NB4 (cell line): ENCODE measurements at regions not wholly inside any gene's neighbourhood (a gene's known extent, or its start where the extent isn't known, plus 50 kb on each side); places are given as distances from the start of the nearest gene placed in this dataset.

Source experiments
- POLR2A ChIP-seq: IDR thresholded peaks from 2 replicates; pipeline ENCODE4 v1.6.1; 2011; ENCODE audit warnings: mild to moderate bottlenecking; ENCODE audit not compliant: insufficient read length; ENCODE audit errors: extremely low read depth
- TF ChIP-seq, protein P1 (sequence below): IDR thresholded peaks from one replicate; pipeline ENCODE4 v1.5.1; 2012; ENCODE audit warnings: low read depth, low read length

DNA sequence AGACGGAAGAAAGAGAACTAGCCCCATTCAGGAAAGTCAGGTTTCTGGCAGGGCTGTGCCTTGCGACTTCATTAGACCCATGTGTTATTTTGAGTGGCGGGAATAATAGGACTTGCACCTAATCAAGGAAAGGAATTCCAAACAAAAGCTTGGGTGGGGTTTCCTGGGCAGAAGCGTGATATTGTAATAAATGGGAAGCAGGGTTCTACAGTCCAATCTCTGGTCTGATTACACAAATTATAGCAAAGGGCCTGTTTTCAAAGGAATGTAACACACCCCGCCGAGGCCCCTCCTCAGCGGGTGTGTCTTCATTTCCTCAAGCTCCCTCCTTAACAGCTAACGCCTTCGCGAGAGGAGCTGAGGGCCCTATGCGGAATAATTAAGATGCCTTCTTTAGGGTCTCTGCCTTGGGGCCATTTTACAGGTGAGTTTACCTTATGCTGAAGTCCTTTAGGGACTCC, 396.0 kb upstream of the C2CD4B start:
- TF ChIP-seq, protein P1, sequence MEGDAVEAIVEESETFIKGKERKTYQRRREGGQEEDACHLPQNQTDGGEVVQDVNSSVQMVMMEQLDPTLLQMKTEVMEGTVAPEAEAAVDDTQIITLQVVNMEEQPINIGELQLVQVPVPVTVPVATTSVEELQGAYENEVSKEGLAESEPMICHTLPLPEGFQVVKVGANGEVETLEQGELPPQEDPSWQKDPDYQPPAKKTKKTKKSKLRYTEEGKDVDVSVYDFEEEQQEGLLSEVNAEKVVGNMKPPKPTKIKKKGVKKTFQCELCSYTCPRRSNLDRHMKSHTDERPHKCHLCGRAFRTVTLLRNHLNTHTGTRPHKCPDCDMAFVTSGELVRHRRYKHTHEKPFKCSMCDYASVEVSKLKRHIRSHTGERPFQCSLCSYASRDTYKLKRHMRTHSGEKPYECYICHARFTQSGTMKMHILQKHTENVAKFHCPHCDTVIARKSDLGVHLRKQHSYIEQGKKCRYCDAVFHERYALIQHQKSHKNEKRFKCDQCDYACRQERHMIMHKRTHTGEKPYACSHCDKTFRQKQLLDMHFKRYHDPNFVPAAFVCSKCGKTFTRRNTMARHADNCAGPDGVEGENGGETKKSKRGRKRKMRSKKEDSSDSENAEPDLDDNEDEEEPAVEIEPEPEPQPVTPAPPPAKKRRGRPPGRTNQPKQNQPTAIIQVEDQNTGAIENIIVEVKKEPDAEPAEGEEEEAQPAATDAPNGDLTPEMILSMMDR: no peak
- TF ChIP-seq POLR2A: no peak
